ENCODE measurements at regions not wholly inside any gene's neighbourhood (a gene's known extent, or its start where the extent isn't known, plus 50 kb on each side); places are given as distances from the start of the nearest gene placed in this dataset.

DNA sequence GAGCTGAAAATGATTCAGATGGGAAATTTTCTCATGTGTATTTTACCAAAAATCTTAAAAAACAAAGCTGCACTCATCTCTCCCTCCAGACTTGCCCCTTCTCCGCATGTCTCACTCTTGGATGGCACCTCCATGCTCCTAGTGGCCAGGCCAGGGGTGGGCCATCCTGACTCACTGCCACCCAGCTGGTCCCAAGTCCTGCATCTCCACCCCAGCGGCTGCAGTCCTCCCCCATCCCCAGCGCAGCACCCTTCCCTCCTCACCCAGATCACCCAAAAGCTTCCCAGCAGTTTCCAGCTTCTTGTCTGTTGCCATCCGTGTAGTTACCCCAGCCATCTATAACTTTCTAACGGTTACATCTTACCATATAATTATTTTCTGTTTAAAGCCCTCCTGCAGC lies 53.0 kb upstream of the INSIG1 start:
- DNase-seq (ENCODE audit: low read depth): no peak
- no peak overlapping the region for H3K4me3 ChIP-seq (ENCODE audit: low read length)
- TF ChIP-seq, protein P1, sequence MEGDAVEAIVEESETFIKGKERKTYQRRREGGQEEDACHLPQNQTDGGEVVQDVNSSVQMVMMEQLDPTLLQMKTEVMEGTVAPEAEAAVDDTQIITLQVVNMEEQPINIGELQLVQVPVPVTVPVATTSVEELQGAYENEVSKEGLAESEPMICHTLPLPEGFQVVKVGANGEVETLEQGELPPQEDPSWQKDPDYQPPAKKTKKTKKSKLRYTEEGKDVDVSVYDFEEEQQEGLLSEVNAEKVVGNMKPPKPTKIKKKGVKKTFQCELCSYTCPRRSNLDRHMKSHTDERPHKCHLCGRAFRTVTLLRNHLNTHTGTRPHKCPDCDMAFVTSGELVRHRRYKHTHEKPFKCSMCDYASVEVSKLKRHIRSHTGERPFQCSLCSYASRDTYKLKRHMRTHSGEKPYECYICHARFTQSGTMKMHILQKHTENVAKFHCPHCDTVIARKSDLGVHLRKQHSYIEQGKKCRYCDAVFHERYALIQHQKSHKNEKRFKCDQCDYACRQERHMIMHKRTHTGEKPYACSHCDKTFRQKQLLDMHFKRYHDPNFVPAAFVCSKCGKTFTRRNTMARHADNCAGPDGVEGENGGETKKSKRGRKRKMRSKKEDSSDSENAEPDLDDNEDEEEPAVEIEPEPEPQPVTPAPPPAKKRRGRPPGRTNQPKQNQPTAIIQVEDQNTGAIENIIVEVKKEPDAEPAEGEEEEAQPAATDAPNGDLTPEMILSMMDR (IDR thresholded peaks at IDR 0.05; ENCODE audit: insufficient read depth, low read depth, low read length, missing control alignments): no peak

DNA sequence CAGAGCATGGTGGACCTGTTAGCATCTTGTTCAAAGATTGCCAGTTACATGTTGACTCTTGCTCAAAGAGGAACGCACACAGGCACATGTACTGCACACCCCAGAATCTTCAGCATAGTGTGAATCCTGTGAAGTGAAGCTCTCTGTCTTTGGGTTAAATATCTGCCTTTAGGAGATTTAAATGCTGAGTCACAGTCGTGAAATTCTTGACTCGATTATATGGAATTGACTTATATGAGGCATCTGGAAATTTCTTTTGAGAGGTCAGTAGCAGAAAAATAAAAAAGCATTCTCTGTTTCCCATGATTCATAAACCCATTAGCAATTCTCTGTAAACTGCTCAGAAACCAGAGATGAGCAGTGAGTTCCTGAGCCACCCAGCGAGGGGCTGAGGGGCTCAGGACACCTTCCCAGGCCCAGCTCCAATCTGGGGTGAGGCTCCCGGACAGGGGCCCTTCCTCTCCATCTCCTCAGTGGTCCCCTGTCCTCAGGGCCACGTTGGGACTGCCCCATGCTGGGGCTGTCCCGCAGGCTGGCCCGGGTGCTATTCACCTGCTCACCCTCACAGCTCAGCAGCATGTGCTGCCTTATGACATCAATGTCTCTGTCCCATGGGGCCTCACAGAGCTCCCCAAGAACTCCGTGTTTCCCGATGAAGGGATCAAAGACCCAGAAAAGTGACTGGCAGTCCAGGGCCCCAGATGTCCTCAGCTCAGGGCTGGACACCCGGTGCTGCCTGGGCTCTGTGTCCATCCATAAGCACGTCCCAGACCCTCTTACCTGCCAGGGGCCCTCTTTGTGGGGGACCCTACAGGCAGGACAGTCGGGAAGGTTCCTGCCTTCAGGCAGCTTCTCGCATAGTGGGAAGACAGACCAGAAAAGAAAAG lies 50.0 kb upstream of the INSIG1 start:
- H3K4me3 ChIP-seq (ENCODE audit: low read length): no peak overlapping the region
- DNase-seq (ENCODE audit: low read depth): no peak
- TF ChIP-seq, protein P1 (IDR thresholded peaks at IDR 0.05; ENCODE audit: insufficient read depth, low read depth, low read length, missing control alignments): no peak
